Smooth muscle cell (in vitro differentiated cells): ENCODE measurements at regions not wholly inside any gene's neighbourhood (a gene's known extent, or its start where the extent isn't known, plus 50 kb on each side); places are given as distances from the start of the nearest gene placed in this dataset.
"Not testable (repeated sequence)": the region's sequence is repeated elsewhere in the genome, so short reads cannot be mapped to it uniquely, and the experiment has no call there.

Source experiments
- DNase-seq: peaks from one replicate; lab custom pipeline; 2025; ENCODE audit not compliant: unreplicated experiment; lab: John Stamatoyannopoulos, UW
- H2AFZ ChIP-seq: fragments of 200-600 bp; sonication (generic); 2 replicates; pipeline ENCODE4 v1.6.0; 2016; ENCODE audit warnings: antibody characterized with exemption, low read depth, mild to moderate bottlenecking
- H3F3A ChIP-seq: fragments of 200-600 bp; sonication (generic); 2 replicates; pipeline ENCODE4 v1.6.0; 2017; ENCODE audit warnings: antibody characterized with exemption, low read depth
- H3K27ac ChIP-seq: fragments of 200-600 bp; sonication (generic); 2 replicates; pipeline ENCODE4 v1.5.1; 2016; ENCODE audit warnings: low read depth, mild to moderate bottlenecking
- H3K27me3 ChIP-seq: fragments of 200-600 bp; sonication (generic); 2 replicates; pipeline ENCODE4 v1.6.1; 2016; ENCODE audit warnings: low read depth, mild to moderate bottlenecking
- H3K36me3 ChIP-seq: fragments of 200-600 bp; sonication (generic); 2 replicates; pipeline ENCODE4 v1.5.1; 2016; ENCODE audit warnings: low read depth
- H3K4me1 ChIP-seq: fragments of 200-600 bp; sonication (generic); 2 replicates; pipeline ENCODE4 v1.5.1; 2016; ENCODE audit warnings: low read depth
- H3K4me2 ChIP-seq: fragments of 200-600 bp; sonication (generic); 2 replicates; pipeline ENCODE4 v1.6.0; 2016; ENCODE audit warnings: mild to moderate bottlenecking
- H3K4me3 ChIP-seq: fragments of 200-600 bp; sonication (generic); 2 replicates; pipeline ENCODE4 v1.5.1; 2016; ENCODE audit warnings: mild to moderate bottlenecking
- H3K79me2 ChIP-seq: fragments of 200-600 bp; sonication (generic); 2 replicates; pipeline ENCODE4 v1.6.0; 2016; ENCODE audit warnings: low read depth, mild to moderate bottlenecking
- H3K9ac ChIP-seq: fragments of 200-600 bp; sonication (generic); 2 replicates; pipeline ENCODE4 v1.6.0; 2016; ENCODE audit warnings: low read depth
- H3K9me3 ChIP-seq: fragments of 200-600 bp; sonication (generic); replicated peaks from 2 replicates; pipeline ENCODE4 v1.5.1; 2016; ENCODE audit warnings: low read depth
- H4K20me1 ChIP-seq: fragments of 200-600 bp; sonication (generic); 2 replicates; pipeline ENCODE4 v1.6.0; 2016; ENCODE audit warnings: low read depth
- CTCF ChIP-seq: fragments of 200-600 bp; sonication (generic); IDR thresholded peaks from 2 replicates; pipeline ENCODE4 v1.5.1; 2017; ENCODE audit warnings: borderline replicate concordance, mild to moderate bottlenecking, antibody characterized with exemption; ENCODE audit not compliant: insufficient read depth, poor library complexity, severe bottlenecking
- WGBS: methylation state at CpG from one replicate; pipeline ENCODE4 v1.1.7; 2016; ENCODE audit warnings: low lambda C conversion rate; 5-methylcytosine and 5-hydroxymethylcytosine counted together

DNA sequence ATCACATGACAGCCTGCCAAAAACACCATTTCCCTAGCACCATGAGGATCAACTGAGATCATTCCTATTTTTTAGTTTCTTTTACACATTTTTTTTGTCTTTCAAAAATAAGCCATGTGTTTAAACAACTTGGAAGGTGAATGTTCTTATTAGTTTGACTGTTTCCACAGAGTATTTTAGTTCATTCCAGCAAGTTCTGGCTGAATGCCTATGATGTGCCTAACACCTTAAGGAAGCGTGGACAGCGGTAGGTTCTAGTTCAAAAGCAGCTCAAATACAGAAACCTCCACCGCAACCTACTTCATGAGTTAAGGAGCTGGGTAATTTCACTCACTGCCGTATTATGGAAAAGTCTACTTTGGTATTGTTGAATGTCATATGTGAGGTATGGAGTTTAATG lies 101.3 kb upstream of the ADAMTS9 start:
- Histone ChIP-seq H3K27me3 (no peaks in the 10 kb centered on the region), H3K4me3 (no peak overlapping the region), H3F3A (no peaks in the 10 kb centered on the region), H2AFZ (no peak overlapping the region), H3K4me1 (no peaks in the 10 kb centered on the region), H3K9ac (no peak overlapping the region), H3K36me3 (no peaks in the 10 kb centered on the region), H4K20me1 (no peaks in the 10 kb centered on the region), H3K9me3 (no peaks in the 10 kb centered on the region), H3K4me2 (no peak overlapping the region), H3K79me2 (no peaks in the 10 kb centered on the region), H3K27ac (no peak overlapping the region)
- DNase-seq, result no peak
- WGBS, result 98% methylated on average over 4 of the region's 4 CpGs
- no peak for TF ChIP-seq CTCF

GRCh38 chr3:64783200-64783599 lies 95.4 kb upstream of the ADAMTS9 start:
- Histone ChIP-seq H3K4me1 (no peaks in the 10 kb centered on the region), H4K20me1 (no peaks in the 10 kb centered on the region)
- TF ChIP-seq CTCF, result no peak

DNA sequence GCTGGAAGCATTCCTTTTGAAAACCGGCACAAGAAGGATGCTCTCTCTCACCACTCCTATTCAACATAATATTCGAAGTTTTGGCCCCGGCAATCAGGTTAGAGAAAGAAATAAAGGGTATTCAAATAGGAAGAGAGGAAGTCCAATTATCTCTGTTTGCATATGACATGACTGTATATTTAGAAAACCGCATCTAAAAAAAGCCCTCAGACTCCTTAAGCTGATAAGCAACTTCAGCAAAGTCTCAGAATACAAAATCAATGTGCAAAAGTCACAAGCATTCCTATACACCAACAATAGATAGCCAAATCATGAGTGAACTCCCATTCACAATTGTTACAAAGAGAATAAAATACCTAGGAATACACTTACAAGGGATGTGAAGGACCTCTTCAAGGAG lies 93.1 kb upstream of the ADAMTS9 start:
- not testable (repeated sequence) for H3K27ac ChIP-seq, H3K36me3 ChIP-seq, H3K27me3 ChIP-seq, H3K4me3 ChIP-seq, H3K4me1 ChIP-seq, H3F3A ChIP-seq, H3K9me3 ChIP-seq, H3K79me2 ChIP-seq, H4K20me1 ChIP-seq, H2AFZ ChIP-seq, H3K9ac ChIP-seq, H3K4me2 ChIP-seq, DNase-seq
- WGBS, result 97% methylated on average over 4 of the region's 4 CpGs

More at GRCh38 chr3:64783200-64783599, 95.4 kb upstream of the ADAMTS9 start:
- no peaks in the 10 kb centered on the region for H3K27me3 ChIP-seq
- H3K9me3 ChIP-seq, result peaks cover 3% of the 10 kb centered on the region
- H3K27ac ChIP-seq, result no peak overlapping the region
- H3K4me2 ChIP-seq, result no peak overlapping the region
- H2AFZ ChIP-seq, result no peak overlapping the region
- no peaks in the 10 kb centered on the region for H3F3A ChIP-seq
- DNase-seq, result no peak
- no peak overlapping the region for H3K4me3 ChIP-seq
- no peak overlapping the region for H3K9ac ChIP-seq
- H3K36me3 ChIP-seq, result no peaks in the 10 kb centered on the region
- no peaks in the 10 kb centered on the region for H3K79me2 ChIP-seq

- H3K27me3 ChIP-seq, result no peaks in the 10 kb centered on the region
- no peak for TF ChIP-seq CTCF
- H3F3A ChIP-seq, result peaks cover 3% of the 10 kb centered on the region
- H3K4me2 ChIP-seq, result no peak overlapping the region
- H3K4me3 ChIP-seq, result no peak overlapping the region
- no peak overlapping the region for H3K9ac ChIP-seq
- no peaks in the 10 kb centered on the region for H4K20me1 ChIP-seq
- H3K79me2 ChIP-seq, result no peaks in the 10 kb centered on the region
- H2AFZ ChIP-seq, result no peak overlapping the region
- H3K36me3 ChIP-seq, result no peaks in the 10 kb centered on the region
- H3K4me1 ChIP-seq, result no peaks in the 10 kb centered on the region
- H3K27ac ChIP-seq, result no peak overlapping the region
- no peaks in the 10 kb centered on the region for H3K9me3 ChIP-seq
- WGBS, result 51% methylated on average over 5 of the region's 5 CpGs
- no peak for DNase-seq
Measured at GRCh38 chr3:64773137-64773536, 85.3 kb upstream of the ADAMTS9 start.
